SK-N-SH (cell line): ENCODE measurements at regions not wholly inside any gene's neighbourhood (a gene's known extent, or its start where the extent isn't known, plus 50 kb on each side); places are given as distances from the start of the nearest gene placed in this dataset.

ENCODE experiments used
- CTCF ChIA-PET: fragments of 300-600, 350-600 bp; formaldehyde crosslinking; extraction: SDS; loops from one replicate; lab custom pipeline; 2021; lab: Yijun Ruan, JAX
- POLR2A ChIA-PET: fragments of 350-600 bp; sonication (Branson Sonifier 250); formaldehyde crosslinking; extraction: SDS; loops from one replicate; lab custom pipeline; 2020; ENCODE audit warnings: antibody characterized with exemption, inconsistent platforms; lab: Yijun Ruan, JAX
- DNase-seq: peaks from one replicate; pipeline ENCODE4 v3.0.0; 2012
- H2AFZ ChIP-seq: fragments of 200-600 bp; sonication (generic); 2 replicates; pipeline ENCODE4 v1.8.1; 2016; ENCODE audit warnings: antibody characterized with exemption, mild to moderate bottlenecking, low read depth
- H3F3A ChIP-seq: fragments of 200-600 bp; sonication (generic); replicated peaks from 2 replicates; pipeline ENCODE3; 2016; ENCODE audit warnings: antibody characterized with exemption, mild to moderate bottlenecking; ENCODE audit not compliant: insufficient read depth
- H3K27ac ChIP-seq, 2 experiments: fragments of 200-500 bp in 1 of 2; fragments of 200-600 bp in 1 of 2; sonication (Bioruptor generic) in 1 of 2; sonication (generic), shearing (Covaris generic) in 1 of 2; 2 replicates each; pipeline versions ENCODE4 v1.5.1 to v1.6.1; 2014 to 2016; ENCODE audit warnings: low read depth in 2 of 2, inconsistent platforms in 1 of 2, low read length in 1 of 2, mild to moderate bottlenecking in 1 of 2, mixed read lengths in 1 of 2
- H3K27me3 ChIP-seq: fragments of 200-600 bp; sonication (generic), shearing (Covaris generic); 2 replicates; pipeline ENCODE4 v1.6.1; 2016; ENCODE audit warnings: mixed run types; ENCODE audit not compliant: insufficient read depth
- H3K36me3 ChIP-seq, 2 experiments: fragments of 200-500 bp in 1 of 2; fragments of 200-600 bp in 1 of 2; sonication (Bioruptor generic) in 1 of 2; sonication (generic) in 1 of 2; replicated peaks in 1 of 2; 2 replicates each; pipeline versions ENCODE3 to v1.5.1; 2014 to 2016; ENCODE audit warnings: low read length in 1 of 2, mild to moderate bottlenecking in 1 of 2; ENCODE audit not compliant: insufficient read depth in 2 of 2, control insufficient read depth in 1 of 2
- H3K4me1 ChIP-seq, 2 experiments: fragments of 200-500 bp in 1 of 2; fragments of 200-600 bp in 1 of 2; sonication (Bioruptor generic) in 1 of 2; sonication (generic), shearing (Covaris generic) in 1 of 2; 2 replicates each; pipeline versions ENCODE4 v1.5.1 to v1.6.1; 2014 to 2016; ENCODE audit warnings: low read depth in 1 of 2, low read length in 1 of 2, mixed run types in 1 of 2; ENCODE audit not compliant: insufficient read depth in 2 of 2, control insufficient read depth in 1 of 2
- H3K4me2 ChIP-seq: fragments of 200-600 bp; sonication (generic), shearing (Covaris generic); 2 replicates; pipeline ENCODE4 v1.6.1; 2017; ENCODE audit warnings: mixed run types
- H3K4me3 ChIP-seq, 2 experiments: fragments of 200-500 bp in 1 of 2; fragments of 200-600 bp in 1 of 2; sonication (Bioruptor generic) in 1 of 2; sonication (generic), shearing (Covaris generic) in 1 of 2; 2 replicates each; pipeline versions ENCODE4 v1.5.1 to v1.8.1; 2014 to 2016; ENCODE audit warnings: low read depth in 2 of 2, inconsistent platforms in 1 of 2, low read length in 1 of 2, mild to moderate bottlenecking in 1 of 2, mixed read lengths in 1 of 2, moderate library complexity in 1 of 2
- H3K79me2 ChIP-seq: fragments of 200-600 bp; sonication (generic); 2 replicates; pipeline ENCODE4 v1.8.1; 2017; ENCODE audit warnings: mild to moderate bottlenecking; ENCODE audit not compliant: insufficient read depth
- H3K9ac ChIP-seq: fragments of 200-600 bp; sonication (generic); 2 replicates; pipeline ENCODE4 v1.6.1; 2017; ENCODE audit warnings: mixed run types
- H3K9me2 ChIP-seq: fragments of 200-600 bp; sonication (generic); 2 replicates; pipeline ENCODE4 v1.6.1; 2017; ENCODE audit warnings: mixed run types
- H3K9me3 ChIP-seq: fragments of 200-600 bp; sonication (generic); 2 replicates; pipeline ENCODE4 v1.6.1; 2017; ENCODE audit warnings: mixed run types, mild to moderate bottlenecking, moderate library complexity
- H4K20me1 ChIP-seq: fragments of 200-600 bp; sonication (generic); 2 replicates; pipeline ENCODE4 v1.6.1; 2017; ENCODE audit warnings: mild to moderate bottlenecking, mixed run types; ENCODE audit not compliant: insufficient read depth
- CHD2 ChIP-seq: fragments of 150-350 bp; IDR thresholded peaks from 2 replicates; pipeline ENCODE4 v1.6.1; 2018; ENCODE audit warnings: low read length; ENCODE audit not compliant: partially characterized antibody
- CTCF ChIP-seq: fragments of 200-600 bp; sonication (generic); IDR thresholded peaks from 2 replicates; pipeline ENCODE4 v1.6.1; 2017; ENCODE audit warnings: antibody characterized with exemption, mild to moderate bottlenecking, moderate library complexity
- EZH2phosphoT487 ChIP-seq: fragments of 200-600 bp; sonication (generic); IDR thresholded peaks from 2 replicates; pipeline ENCODE4 v1.6.1; 2017; ENCODE audit warnings: low read depth, mixed run types, mild to moderate bottlenecking, antibody characterized with exemption, moderate library complexity, borderline replicate concordance
- FOSL2 ChIP-seq: IDR thresholded peaks from 2 replicates; pipeline ENCODE4 v1.4.0; 2012; ENCODE audit warnings: low read depth, mild to moderate bottlenecking, moderate library complexity, borderline replicate concordance
- FOXJ3 ChIP-seq: sonication (generic); formaldehyde crosslinking; IDR thresholded peaks from 2 replicates; pipeline ENCODE4 v1.5.1; 2020; ENCODE audit warnings: mild to moderate bottlenecking, missing genetic modification reagents
- FOXM1 ChIP-seq: IDR thresholded peaks from 2 replicates; pipeline ENCODE4 v1.4.0; 2012; ENCODE audit warnings: low read depth, mild to moderate bottlenecking
- JUND ChIP-seq: IDR thresholded peaks from 2 replicates; pipeline ENCODE4 v1.4.0; 2012
- MEF2A ChIP-seq: IDR thresholded peaks from 2 replicates; pipeline ENCODE4 v1.4.0; 2012; ENCODE audit warnings: low read depth, borderline replicate concordance
- NFIC ChIP-seq: IDR thresholded peaks from 2 replicates; pipeline ENCODE4 v1.4.0; 2012; ENCODE audit warnings: borderline replicate concordance
- NRF1 ChIP-seq: IDR thresholded peaks from 2 replicates; pipeline ENCODE4 v1.6.1; 2012; ENCODE audit warnings: low read depth, mild to moderate bottlenecking, low read length
- POLR2AphosphoS5 ChIP-seq: IDR thresholded peaks from 2 replicates; pipeline ENCODE4 v1.6.1; 2012; ENCODE audit warnings: low read depth, low read length
- RCOR1 ChIP-seq: fragments of 150-350 bp; IDR thresholded peaks from 2 replicates; pipeline ENCODE4 v1.6.1; 2017; ENCODE audit warnings: antibody characterized with exemption, low read length
- RFX5 ChIP-seq: IDR thresholded peaks from 2 replicates; pipeline ENCODE4 v1.6.1; 2012; ENCODE audit warnings: mild to moderate bottlenecking, improper control_type of control experiment, low read length
- SIN3A ChIP-seq: IDR thresholded peaks from 2 replicates; pipeline ENCODE4 v1.6.1; 2012; ENCODE audit warnings: low read depth, mild to moderate bottlenecking, low read length, moderate library complexity, borderline replicate concordance
- SMC3 ChIP-seq: IDR thresholded peaks from 2 replicates; pipeline ENCODE4 v1.6.1; 2012; ENCODE audit warnings: low read depth, low read length, improper control_type of control experiment
- TCF12 ChIP-seq: IDR thresholded peaks from 2 replicates; pipeline ENCODE4 v1.4.0; 2012
- TEAD4 ChIP-seq: IDR thresholded peaks from 2 replicates; pipeline ENCODE4 v1.4.0; 2012; ENCODE audit warnings: mild to moderate bottlenecking, borderline replicate concordance; ENCODE audit not compliant: insufficient read depth
- YY1 ChIP-seq: IDR thresholded peaks from 2 replicates; pipeline ENCODE4 v1.4.0; 2012; ENCODE audit warnings: low read depth, mild to moderate bottlenecking
- WGBS: methylation state at CpG from one replicate; pipeline ENCODE4 v1.1.6; 2017; ENCODE audit warnings: low lambda C conversion rate; 5-methylcytosine and 5-hydroxymethylcytosine counted together
- TF ChIP-seq, protein P1 (sequence below): IDR thresholded peaks from 2 replicates; pipeline ENCODE4 v1.4.0; 2012; ENCODE audit warnings: low read depth
- TF ChIP-seq, protein P2 (sequence below): fragments of 150-350 bp; IDR thresholded peaks from 2 replicates; pipeline ENCODE4 v1.6.1; 2016; ENCODE audit warnings: mild to moderate bottlenecking, low read depth, low read length

DNA sequence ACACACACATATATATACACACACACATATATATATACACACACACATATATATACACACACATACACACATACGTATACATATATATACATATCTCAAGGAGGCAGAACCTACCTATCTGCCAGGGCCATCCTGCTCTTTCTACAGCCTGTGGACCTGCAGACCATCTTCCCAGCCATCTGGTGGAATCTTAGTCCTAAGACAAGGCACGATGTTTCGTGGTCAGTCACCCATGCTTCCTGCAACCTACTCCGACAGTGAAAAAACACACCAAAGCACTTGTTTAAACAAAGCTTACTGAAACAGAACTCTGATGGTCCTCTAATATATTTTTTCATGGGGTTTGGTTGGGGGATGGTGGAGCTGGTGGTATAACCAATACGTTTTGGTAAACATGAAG, 164.2 kb upstream of the ZNF521 start:
- Histone ChIP-seq H3F3A (no peaks in the 10 kb centered on the region), H3K4me2 (no peak overlapping the region), H3K79me2 (no peaks in the 10 kb centered on the region)
- TF ChIP-seq RFX5 (no peak), NFIC (no peak), SIN3A (no peak), FOXJ3 (CRISPR knock-in tag) (no peak), NRF1 (no peak), POLR2AphosphoS5 (no peak), FOSL2 (no peak), TCF12 (no peak), CHD2 (no peak), JUND (no peak), FOXM1 (no peak), SMC3 (no peak), MEF2A (no peak), RCOR1 (no peak), CTCF (no peak), YY1 (no peak), TEAD4 (no peak)
- TF ChIP-seq, protein P1, sequence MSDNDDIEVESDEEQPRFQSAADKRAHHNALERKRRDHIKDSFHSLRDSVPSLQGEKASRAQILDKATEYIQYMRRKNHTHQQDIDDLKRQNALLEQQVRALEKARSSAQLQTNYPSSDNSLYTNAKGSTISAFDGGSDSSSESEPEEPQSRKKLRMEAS: no peak
- TF ChIP-seq, protein P2, sequence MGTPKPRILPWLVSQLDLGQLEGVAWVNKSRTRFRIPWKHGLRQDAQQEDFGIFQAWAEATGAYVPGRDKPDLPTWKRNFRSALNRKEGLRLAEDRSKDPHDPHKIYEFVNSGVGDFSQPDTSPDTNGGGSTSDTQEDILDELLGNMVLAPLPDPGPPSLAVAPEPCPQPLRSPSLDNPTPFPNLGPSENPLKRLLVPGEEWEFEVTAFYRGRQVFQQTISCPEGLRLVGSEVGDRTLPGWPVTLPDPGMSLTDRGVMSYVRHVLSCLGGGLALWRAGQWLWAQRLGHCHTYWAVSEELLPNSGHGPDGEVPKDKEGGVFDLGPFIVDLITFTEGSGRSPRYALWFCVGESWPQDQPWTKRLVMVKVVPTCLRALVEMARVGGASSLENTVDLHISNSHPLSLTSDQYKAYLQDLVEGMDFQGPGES: no peak
- TF ChIP-seq, all 33 proteins: peak for 0
- 58% methylated on average over 5 of the region's 5 CpGs for WGBS
- DNase-seq: no peak
- H2AFZ ChIP-seq: no peak overlapping the region
- no peak overlapping the region for H3K27ac ChIP-seq
- no peaks in the 10 kb centered on the region for H4K20me1 ChIP-seq
- no peaks in the 10 kb centered on the region for H3K9me3 ChIP-seq
- peaks cover 0 to 7% of the 10 kb centered on the region in 2 experiments; a peak in 2 of 4 replicates for H3K4me1 ChIP-seq
- CTCF ChIA-PET: no interaction called here
- POLR2A ChIA-PET: no interaction called here
- no peaks in the 10 kb centered on the region for H3K27me3 ChIP-seq
- no peak overlapping the region for H3K9ac ChIP-seq
- H3K9me2 ChIP-seq: no peaks in the 10 kb centered on the region
- no peak overlapping the region for H3K4me3 ChIP-seq
- H3K36me3 ChIP-seq: no peaks in the 10 kb centered on the region

- ChIA-PET POLR2A (no interaction called here), CTCF (no interaction called here)
- H3K4me3 ChIP-seq: no peak overlapping the region
- no peak for TF ChIP-seq EZH2phosphoT487
- TF ChIP-seq, protein P1: no peak
- H3K9me2 ChIP-seq: no peaks in the 10 kb centered on the region
- H3K79me2 ChIP-seq: no peaks in the 10 kb centered on the region
- no peaks in the 10 kb centered on the region for H3F3A ChIP-seq
- no peak overlapping the region for H3K27ac ChIP-seq
- H3K9me3 ChIP-seq: no peaks in the 10 kb centered on the region
- no peak overlapping the region for H3K4me2 ChIP-seq
- no peaks in the 10 kb centered on the region for H3K4me1 ChIP-seq
- no peak overlapping the region for H3K9ac ChIP-seq
- H4K20me1 ChIP-seq: no peaks in the 10 kb centered on the region
- WGBS: 54% methylated on average over 2 of the region's 2 CpGs
- H2AFZ ChIP-seq: no peak overlapping the region
- no peaks in the 10 kb centered on the region for H3K27me3 ChIP-seq
- H3K36me3 ChIP-seq: no peaks in the 10 kb centered on the region
- DNase-seq: no peak
Measured at GRCh38 chr18:25510096-25510495, 158.1 kb upstream of the ZNF521 start.
